HCT116 (cell line): ENCODE measurements at regions not wholly inside any gene's neighbourhood (a gene's known extent, or its start where the extent isn't known, plus 50 kb on each side); places are given as distances from the start of the nearest gene placed in this dataset.

Source experiments
- ATAC-seq: fragments of 200-7000 bp; cut with Tn5 transposase; 2 replicates; pipeline ENCODE4 v1.9.1; 2020; ENCODE audit warnings: mild to moderate bottlenecking, moderate library complexity
- BruUV-seq: library from RNA; stranded (reverse); fragments of 400-500 nt; replicated peaks from 2 replicates; lab custom pipeline; 2021; lab: Mats Ljungman, UMichigan
- CTCF ChIA-PET: fragments of 300-600 bp; sonication (Branson Sonifier 250); formaldehyde crosslinking; loops from one replicate; lab custom pipeline; 2021; ENCODE audit warnings: antibody characterized with exemption; lab: Charles Lee
- POLR2A ChIA-PET: fragments of 300-600, 350-600 bp; sonication (Branson Sonifier 250); formaldehyde crosslinking; loops from one replicate; lab custom pipeline; 2021; ENCODE audit warnings: antibody characterized with exemption; lab: Charles Lee
- RAD21 ChIA-PET, 2 experiments: fragments of 300-600 bp; sonication (Branson Sonifier 250); formaldehyde crosslinking; loops; one replicate each; lab custom pipeline; 2023; ENCODE audit warnings: low total read pairs in 2 of 2; ENCODE audit not compliant: uncharacterized antibody in 2 of 2, unreplicated experiment in 2 of 2, low non-redundant PET in 1 of 2; lab: Charles Lee
- DNase-seq: peaks from one replicate; pipeline ENCODE4 v3.0.0-alpha.2; 2010; ENCODE audit warnings: low read depth, low spot score
- H2AFZ ChIP-seq: fragments of 200-600 bp; shearing (Covaris generic), sonication (generic); 2 replicates; pipeline ENCODE4 v1.6.1; 2017; ENCODE audit warnings: low read depth, mixed run types, mixed read lengths, antibody characterized with exemption, low read length; ENCODE audit not compliant: poor library complexity, severe bottlenecking
- H3K27ac ChIP-seq: 2 replicates; pipeline ENCODE4 v1.5.1; 2012; ENCODE audit warnings: low read depth, low read length
- H3K27me3 ChIP-seq: fragments of 200-600 bp; sonication (generic); 2 replicates; pipeline ENCODE4 v1.6.1; 2016; ENCODE audit warnings: mixed run types, low read length, mixed read lengths; ENCODE audit not compliant: insufficient read depth
- H3K36me3 ChIP-seq, 2 experiments: fragments of 200-500 bp in 1 of 2; fragments of 200-600 bp in 1 of 2; sonication (Bioruptor generic) in 1 of 2; sonication (generic) in 1 of 2; 2 replicates each; pipeline versions ENCODE4 v1.5.1 to v1.6.1; 2014 to 2016; ENCODE audit warnings: low read length in 2 of 2, inconsistent platforms in 1 of 2, mixed read lengths in 1 of 2, mixed run types in 1 of 2; ENCODE audit not compliant: insufficient read depth in 2 of 2, control insufficient read depth in 1 of 2
- H3K4me1 ChIP-seq, 2 experiments: fragments of 200-600 bp in 1 of 2; sonication (generic) in 1 of 2; 2 replicates each; pipeline versions ENCODE4 v1.5.1 to v1.6.1; 2012 to 2017; ENCODE audit warnings: low read length in 2 of 2, inconsistent platforms in 1 of 2, mild to moderate bottlenecking in 1 of 2, mixed read lengths in 1 of 2, mixed run types in 1 of 2, moderate library complexity in 1 of 2; ENCODE audit not compliant: insufficient read depth in 2 of 2, control insufficient read depth in 1 of 2
- H3K4me2 ChIP-seq: fragments of 200-600 bp; sonication (generic); 2 replicates; pipeline ENCODE4 v1.6.1; 2017; ENCODE audit warnings: mixed run types, low read length, mixed read lengths
- H3K4me3 ChIP-seq, 2 experiments: fragments of 200-600 bp in 1 of 2; sonication (generic) in 1 of 2; replicated peaks in 1 of 2; 2 replicates each; pipeline ENCODE4 v1.5.1; 2011 to 2016; ENCODE audit warnings: low read length in 2 of 2, control low read depth in 1 of 2, low read depth in 1 of 2, mild to moderate bottlenecking in 1 of 2, mixed read lengths in 1 of 2, mixed run types in 1 of 2
- H3K79me2 ChIP-seq: fragments of 200-600 bp; sonication (generic); 2 replicates; pipeline ENCODE4 v1.6.1; 2017; ENCODE audit warnings: mild to moderate bottlenecking, mixed run types, low read length, moderate library complexity, mixed read lengths; ENCODE audit not compliant: insufficient read depth
- H3K9ac ChIP-seq: fragments of 200-600 bp; sonication (generic); 2 replicates; pipeline ENCODE4 v1.6.1; 2016; ENCODE audit warnings: low read length, mixed read lengths
- H3K9me2 ChIP-seq: fragments of 200-600 bp; sonication (generic), shearing (Covaris generic); 2 replicates; pipeline ENCODE4 v1.6.1; 2017; ENCODE audit warnings: mixed run types, mild to moderate bottlenecking, moderate library complexity; ENCODE audit not compliant: insufficient read depth
- H3K9me3 ChIP-seq, 2 experiments: fragments of 200-500 bp in 1 of 2; fragments of 200-600 bp in 1 of 2; sonication (Bioruptor generic) in 1 of 2; sonication (generic) in 1 of 2; 2 replicates each; pipeline ENCODE4 v1.6.1; 2014 to 2017; ENCODE audit warnings: low read length in 2 of 2, mixed read lengths in 2 of 2, inconsistent platforms in 1 of 2, low read depth in 1 of 2, mild to moderate bottlenecking in 1 of 2, mixed run types in 1 of 2, moderate library complexity in 1 of 2; ENCODE audit not compliant: control insufficient read depth in 1 of 2, insufficient read depth in 1 of 2
- H4K20me1 ChIP-seq: fragments of 200-600 bp; sonication (generic), shearing (Covaris generic); 2 replicates; pipeline ENCODE4 v1.6.1; 2017; ENCODE audit warnings: mixed run types, mild to moderate bottlenecking, moderate library complexity; ENCODE audit not compliant: insufficient read depth
- ATF3 ChIP-seq: IDR thresholded peaks from 2 replicates; pipeline ENCODE4 v1.6.1; 2012
- CBX3 ChIP-seq: IDR thresholded peaks from 2 replicates; pipeline ENCODE4 v1.6.1; 2012; ENCODE audit warnings: low read depth
- CEBPB ChIP-seq: IDR thresholded peaks from 2 replicates; pipeline ENCODE4 v1.6.1; 2012; ENCODE audit warnings: low read depth
- CTCF ChIP-seq, 3 experiments: fragments of 200-600 bp in 1 of 3; sonication (generic) in 1 of 3; IDR thresholded peaks in 2 of 3; conservative IDR thresholded peaks in 1 of 3; 2 replicates each; pipeline ENCODE4 v1.5.1; 2012 to 2017; ENCODE audit warnings: low read depth in 2 of 3, low read length in 2 of 3, antibody characterized with exemption in 1 of 3, borderline replicate concordance in 1 of 3, control low read depth in 1 of 3, mild to moderate bottlenecking in 1 of 3, mixed read lengths in 1 of 3, mixed run types in 1 of 3, moderate library complexity in 1 of 3; ENCODE audit not compliant: insufficient read depth in 1 of 3
- FOSL1 ChIP-seq: IDR thresholded peaks from 2 replicates; pipeline ENCODE4 v1.6.1; 2012; ENCODE audit warnings: low read depth
- MAX ChIP-seq: IDR thresholded peaks from 2 replicates; pipeline ENCODE4 v1.6.1; 2012
- POLR2A ChIP-seq: IDR thresholded peaks from 2 replicates; pipeline ENCODE4 v1.7.0; 2011; ENCODE audit warnings: borderline replicate concordance; ENCODE audit not compliant: insufficient read depth, insufficient read length; ENCODE audit errors: extremely low read depth
- REST ChIP-seq: IDR thresholded peaks from 2 replicates; pipeline ENCODE4 v1.6.1; 2012; ENCODE audit warnings: low read depth
- SRF ChIP-seq: IDR thresholded peaks from 2 replicates; pipeline ENCODE4 v1.6.1; 2012; ENCODE audit warnings: low read depth
- TCF7L2 ChIP-seq: IDR thresholded peaks from 2 replicates; pipeline ENCODE4 v1.7.0; 2011; ENCODE audit warnings: borderline replicate concordance, inconsistent platforms; ENCODE audit not compliant: insufficient read depth, insufficient read length; ENCODE audit errors: extremely low read depth
- ZBTB33 ChIP-seq: IDR thresholded peaks from 2 replicates; pipeline ENCODE4 v1.6.1; 2011; ENCODE audit warnings: mild to moderate bottlenecking, low read length, moderate library complexity; ENCODE audit not compliant: insufficient replicate concordance; ENCODE audit errors: extremely low read depth
- ZNF274 ChIP-seq: fragments of 200-500 bp; sonication (Bioruptor generic); IDR thresholded peaks from 2 replicates; pipeline ENCODE4 v1.6.1; 2014; ENCODE audit warnings: mild to moderate bottlenecking, low read depth, low read length, inconsistent platforms
- intact Hi-C: fragments of 100-400 bp; cut with micrococcal nuclease; formaldehyde crosslinking; loops from 2 replicates; pipeline ENCODE4 v1.10.0; 2022

GRCh38 chr10:33087922-33088321, 129.9 kb upstream of the ITGB1 start:
- BruUV-seq, result no TSS peak
- ChIA-PET CTCF (no interaction called here), POLR2A (no interaction called here), RAD21 (no interaction called here)
- no peak overlapping the region for H3K4me2 ChIP-seq
- H3K27me3 ChIP-seq, result no peaks in the 10 kb centered on the region
- DNase-seq, result no peak
- no peaks in the 10 kb centered on the region for H3K9me3 ChIP-seq
- no peaks in the 10 kb centered on the region for H3K79me2 ChIP-seq
- intact Hi-C loops, result no loop called here
- H3K4me1 ChIP-seq, result no peaks in the 10 kb centered on the region
- no peak for ATAC-seq
- no peak overlapping the region for H3K27ac ChIP-seq
- no peak overlapping the region for H2AFZ ChIP-seq
- no peaks in the 10 kb centered on the region for H3K36me3 ChIP-seq
- H3K4me3 ChIP-seq, result no peak overlapping the region
- H3K9ac ChIP-seq, result no peak overlapping the region
- no peaks in the 10 kb centered on the region for H3K9me2 ChIP-seq
- H4K20me1 ChIP-seq, result no peaks in the 10 kb centered on the region
- TF ChIP-seq ZNF274, result no peak
- TF ChIP-seq CEBPB, result no peak
- TF ChIP-seq TCF7L2, result no peak
- TF ChIP-seq FOSL1, result no peak
- no peak for TF ChIP-seq REST
- no peak for TF ChIP-seq ZBTB33
- no peak for TF ChIP-seq SRF
- TF ChIP-seq CTCF (IDR thresholded peaks at IDR 0.05 in 2 of 3, conservative IDR thresholded peaks at IDR 0.05 in 1 of 3; ENCODE audit: borderline replicate concordance in 1 of 3, insufficient read depth in 1 of 3, low read depth in 2 of 3, low read length in 2 of 3), result no peak
- no peak for TF ChIP-seq POLR2A
- TF ChIP-seq ATF3, result no peak
- TF ChIP-seq CBX3, result no peak
- TF ChIP-seq MAX, result no peak
